GM19025 (cell line): ENCODE measurements at regions not wholly inside any gene's neighbourhood (a gene's known extent, or its start where the extent isn't known, plus 50 kb on each side); places are given as distances from the start of the nearest gene placed in this dataset.
"Not testable (repeated sequence)": the region's sequence is repeated elsewhere in the genome, so short reads cannot be mapped to it uniquely, and the experiment has no call there.

Experiments
- ATAC-seq: cut with Tn5 transposase; IDR thresholded peaks from one replicate; pipeline ENCODE4 v1.9.1; 2021; ENCODE audit warnings: mild to moderate bottlenecking, low read depth, moderate library complexity; ENCODE audit not compliant: unreplicated experiment

DNA sequence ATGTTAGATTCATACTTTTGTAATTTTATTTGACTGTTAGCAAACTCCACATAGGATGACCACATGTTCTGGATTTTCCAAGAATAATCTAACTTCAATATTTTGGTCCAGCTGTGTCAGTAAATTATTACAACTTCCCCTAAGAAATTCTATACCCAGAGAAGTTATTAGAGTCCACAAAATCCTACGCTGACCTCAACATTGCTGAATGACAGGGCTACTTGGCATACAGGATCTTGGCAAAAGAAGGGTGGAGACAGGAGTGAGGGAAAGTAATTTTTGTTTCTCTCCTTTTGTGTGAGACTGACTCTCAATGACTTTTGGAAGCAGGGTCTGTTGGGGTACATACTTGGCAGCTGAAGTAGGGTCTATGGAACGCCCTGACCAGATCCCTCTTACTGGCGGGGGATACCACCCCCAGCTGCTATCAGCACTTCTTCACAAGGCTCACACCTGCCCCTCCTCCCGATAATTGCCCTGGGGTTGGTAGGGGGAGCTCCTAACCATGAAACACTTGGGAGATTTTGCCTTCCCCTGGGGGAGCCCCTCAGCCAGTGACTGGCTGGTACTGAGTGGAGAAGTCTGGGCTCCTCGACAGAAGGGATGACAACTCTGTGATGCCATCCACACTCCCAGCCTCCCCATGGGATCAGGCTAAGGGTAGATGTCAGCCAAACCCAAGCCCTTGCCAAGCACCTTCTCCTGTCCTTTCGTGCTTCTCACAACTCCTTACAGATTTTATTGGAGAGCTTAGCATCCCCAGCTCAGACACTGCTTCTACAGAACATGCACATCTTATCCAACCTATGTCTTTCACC lies 110.6 kb upstream of the FHL2 start:
- no peak for ATAC-seq

DNA sequence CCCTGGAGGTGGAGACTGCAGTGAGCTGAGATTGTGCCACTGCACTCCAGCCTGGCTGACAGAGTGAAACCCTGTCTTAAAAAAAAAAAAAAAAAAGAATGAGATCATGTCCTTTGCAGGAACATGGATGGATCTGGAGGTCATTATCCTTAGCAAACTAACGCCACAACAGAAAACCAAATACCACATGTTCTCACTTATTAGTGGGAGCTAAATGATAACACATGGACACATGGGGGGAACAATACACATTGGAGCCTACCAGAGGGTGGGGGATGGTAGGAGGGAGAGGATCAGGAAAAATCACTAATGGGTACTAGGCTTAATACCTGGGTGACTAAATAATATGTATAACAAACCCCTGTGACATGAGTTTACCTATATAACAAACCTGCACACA lies 108.0 kb upstream of the FHL2 start:
- not testable (repeated sequence) for ATAC-seq

DNA sequence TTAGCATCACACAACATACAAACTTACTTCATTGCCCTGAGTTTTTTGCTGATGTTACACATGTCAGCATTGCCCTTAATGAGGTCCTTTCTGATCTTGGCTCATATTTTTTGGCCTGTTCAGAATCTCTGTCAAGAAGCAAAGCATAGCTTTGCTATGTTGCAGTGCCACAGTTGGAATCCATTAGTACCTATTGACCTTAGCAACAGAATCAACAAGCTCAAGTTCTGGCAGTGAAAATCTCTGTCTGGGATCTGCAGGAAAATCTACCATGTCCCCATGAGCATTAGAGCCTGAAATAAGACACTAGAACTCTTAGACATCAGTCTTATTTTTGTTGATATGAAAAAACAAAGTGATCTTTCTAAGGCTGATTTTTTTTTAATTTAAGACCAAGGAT lies 105.6 kb upstream of the FHL2 start:
- no peak for ATAC-seq

DNA sequence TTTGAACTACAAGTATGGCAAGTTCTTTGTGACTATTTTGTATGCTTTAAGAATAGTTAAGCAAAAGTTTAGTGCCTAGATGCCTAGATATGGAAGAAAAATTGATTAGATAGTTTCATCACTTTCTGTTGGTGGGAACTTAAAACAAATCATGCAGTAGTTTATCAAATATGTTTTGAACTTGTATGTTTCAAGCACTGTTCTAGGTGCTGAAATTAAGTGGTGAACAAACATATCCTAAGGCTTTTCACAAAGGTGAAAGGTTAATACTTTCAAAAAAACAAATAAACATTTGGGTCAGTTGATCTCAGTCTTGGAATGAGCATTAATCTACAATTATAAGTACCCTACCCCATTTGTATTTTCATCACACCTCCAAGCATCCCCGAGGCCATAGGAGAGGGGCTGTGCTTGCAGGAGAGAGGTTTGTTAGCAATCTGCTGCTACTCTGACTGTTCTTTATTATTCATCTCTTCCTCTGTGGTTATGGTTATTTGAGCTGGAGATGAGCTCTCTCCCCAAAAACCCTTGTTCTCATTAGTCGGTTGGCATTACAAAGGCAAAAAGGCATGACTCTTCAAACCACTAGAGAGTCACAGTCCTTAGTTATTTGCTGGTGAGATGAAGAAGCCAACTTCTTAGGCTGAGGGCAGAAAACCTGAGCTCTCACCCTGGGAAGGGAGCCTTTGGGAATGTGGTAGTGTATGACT lies 103.9 kb upstream of the FHL2 start:
- no peak for ATAC-seq

DNA sequence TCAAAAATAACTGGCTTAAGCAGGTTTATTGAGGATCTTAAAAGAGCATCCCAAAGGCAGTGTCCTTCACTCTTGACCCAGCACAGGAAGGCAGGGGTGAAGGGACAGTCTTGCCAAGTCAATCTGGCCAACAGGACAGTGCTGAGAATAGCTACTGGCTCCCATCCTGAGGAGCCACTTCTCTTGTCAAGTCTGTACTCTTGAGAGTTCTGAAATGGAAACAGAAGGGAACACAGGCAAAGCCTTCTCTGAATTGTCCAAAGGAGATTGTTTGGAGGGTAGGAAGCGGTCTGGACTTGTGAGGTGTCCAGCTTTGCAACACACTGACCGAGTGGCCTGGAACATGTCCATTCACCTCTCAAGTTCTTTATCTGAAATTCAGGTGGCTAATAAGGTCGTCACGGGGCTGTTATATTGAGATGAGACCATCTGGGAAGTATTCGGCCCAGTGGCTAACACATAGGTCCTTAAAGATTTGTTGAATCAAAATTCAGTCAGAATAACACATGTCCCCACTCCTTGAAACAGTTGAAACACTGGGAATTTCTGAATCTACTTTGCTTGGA lies 99.5 kb upstream of the FHL2 start:
- ATAC-seq: no peak

DNA sequence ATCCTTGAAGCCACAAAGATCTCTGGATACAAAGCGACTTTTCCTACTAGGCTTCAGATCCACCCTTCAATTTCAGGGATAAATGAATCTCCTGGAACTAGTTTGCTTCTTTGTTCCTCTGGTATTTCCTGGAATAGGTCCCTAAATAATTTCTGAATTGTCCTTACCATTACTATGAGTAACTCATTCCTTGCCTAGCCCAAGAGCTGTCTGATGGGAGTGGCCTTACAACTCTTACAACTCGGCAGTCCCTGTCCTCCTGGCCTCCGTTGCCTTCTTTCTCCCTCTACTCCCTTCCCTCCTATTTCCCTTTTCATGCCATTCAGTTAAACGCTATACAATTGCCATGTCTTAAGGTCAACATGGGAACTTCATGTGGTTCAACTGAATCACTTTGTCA lies 98.2 kb upstream of the FHL2 start:
- no peak for ATAC-seq

DNA sequence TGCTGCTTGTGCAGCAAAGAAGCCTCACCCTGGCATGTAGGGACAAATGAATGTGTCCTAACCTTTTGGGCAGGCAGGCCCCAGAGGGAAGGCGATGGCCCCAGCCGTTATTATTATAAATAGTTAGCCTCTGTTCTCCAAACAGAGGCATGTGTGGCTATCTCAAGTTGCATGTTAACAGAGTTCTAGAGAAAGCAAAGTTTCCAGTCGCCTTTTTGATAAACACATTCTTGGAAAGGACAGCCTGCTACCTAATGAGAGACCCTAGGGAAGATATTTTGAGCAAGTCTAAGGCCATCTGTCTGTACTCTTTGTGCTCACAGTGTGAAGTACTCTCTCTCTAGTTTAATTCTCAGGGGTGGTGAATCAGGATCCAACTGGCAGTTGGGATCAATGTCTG lies 97.4 kb upstream of the FHL2 start:
- ATAC-seq: no peak

DNA sequence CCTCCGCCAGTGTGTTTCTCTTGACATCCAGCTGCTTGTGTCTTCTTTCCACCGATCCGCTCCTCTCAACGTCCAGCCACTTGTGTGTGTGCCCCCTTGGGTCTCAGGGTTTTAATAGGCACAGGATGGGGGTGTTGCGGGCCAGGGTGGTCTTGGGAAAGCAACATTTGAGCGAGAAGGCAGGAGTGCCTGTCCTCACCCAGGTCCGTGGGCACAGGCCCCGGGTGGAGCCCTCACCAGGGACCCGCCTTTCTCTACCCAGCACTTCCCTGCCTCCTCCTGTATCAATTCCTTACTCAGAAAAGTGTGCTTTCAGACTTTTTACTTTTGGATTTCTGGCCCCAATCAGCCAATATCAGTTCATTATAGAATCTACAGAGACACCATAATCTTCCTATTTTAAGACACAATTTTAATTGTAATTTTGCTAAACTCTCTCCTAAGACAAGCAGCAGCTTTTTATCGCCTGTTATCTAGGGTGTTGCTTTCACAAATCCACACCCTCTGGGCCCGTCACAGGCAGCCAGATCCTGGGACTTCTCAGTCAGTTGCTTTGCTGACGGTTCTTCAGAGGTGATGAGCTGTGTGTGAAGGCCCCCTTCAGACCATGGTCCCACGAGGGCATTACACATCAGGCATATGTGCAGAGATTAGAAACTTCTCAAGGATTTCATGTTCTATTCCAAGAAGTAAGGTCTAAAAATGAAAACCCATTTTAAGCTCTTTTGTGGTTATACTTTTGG lies 96.0 kb upstream of the FHL2 start:
- ATAC-seq: no peak

DNA sequence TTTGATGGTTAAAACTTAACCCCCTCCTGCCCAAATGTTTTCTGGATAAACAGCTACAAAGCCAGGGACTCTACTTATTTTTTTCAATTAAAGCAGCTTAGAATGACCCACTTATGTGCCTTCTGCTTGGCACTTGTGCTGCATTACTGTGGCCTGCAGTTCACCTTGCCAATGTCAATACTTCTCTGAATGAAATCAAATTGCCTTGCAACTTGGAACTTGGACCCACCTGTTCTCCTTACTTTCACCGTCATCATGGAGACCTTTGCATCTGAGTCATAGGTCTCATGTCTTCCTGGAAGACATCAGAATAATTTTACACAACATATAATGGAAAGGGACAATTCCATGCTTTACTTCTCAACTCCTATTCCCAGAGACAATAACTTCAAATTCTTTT lies 92.1 kb upstream of the FHL2 start:
- ATAC-seq: no peak

DNA sequence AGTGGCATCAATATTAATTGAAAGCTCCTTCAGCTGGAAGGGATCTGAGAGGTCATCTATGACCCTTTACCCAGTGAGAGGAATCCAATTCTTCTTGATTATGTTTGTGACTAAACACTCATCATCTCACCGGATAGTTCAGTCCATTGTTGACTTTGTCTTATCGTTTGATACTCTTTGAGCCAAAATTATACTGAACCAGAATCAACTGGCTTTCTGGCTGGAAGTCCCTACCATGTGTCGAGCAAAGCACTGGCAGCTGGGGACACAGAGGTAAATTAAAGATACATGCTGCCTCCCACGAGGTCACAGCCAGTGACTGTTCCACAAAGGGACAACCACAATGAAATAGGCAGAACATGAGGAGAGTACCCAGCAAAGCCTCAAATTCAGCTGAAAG lies 91.4 kb upstream of the FHL2 start:
- no peak for ATAC-seq

DNA sequence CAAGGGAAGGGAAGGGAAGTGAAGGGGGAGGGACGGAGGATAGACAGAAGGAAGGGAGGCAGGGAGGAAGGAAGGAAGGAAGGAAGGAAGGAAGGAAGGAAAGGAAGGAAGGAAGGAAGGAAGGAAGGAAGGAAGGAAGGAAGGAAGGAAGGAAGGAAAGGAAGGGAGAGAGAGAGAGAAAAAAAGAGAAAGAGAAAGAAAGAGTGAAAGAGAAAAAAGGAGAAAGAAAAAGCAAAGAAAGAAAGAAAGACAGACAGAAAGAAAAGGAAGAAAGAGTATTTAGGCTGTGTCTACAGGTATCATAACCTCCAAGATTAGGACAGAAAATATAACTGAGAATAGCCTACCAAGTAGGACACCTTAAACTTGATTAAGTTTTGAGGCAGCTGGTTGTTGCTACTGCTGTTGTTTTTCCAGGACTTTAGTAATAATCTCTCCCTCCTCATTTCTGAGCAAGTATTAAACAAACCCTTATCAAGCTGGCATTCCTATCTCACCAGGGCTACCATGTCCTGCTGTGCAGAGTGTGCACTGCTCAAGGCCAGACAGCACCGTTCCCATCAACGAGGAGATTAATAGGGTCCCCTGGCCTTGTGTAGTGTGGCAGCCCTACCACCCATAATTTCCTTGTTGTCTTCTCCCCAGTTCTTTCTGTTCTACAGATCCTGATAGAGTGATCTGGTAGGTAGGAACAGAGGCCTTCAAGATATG lies 90.5 kb upstream of the FHL2 start:
- no peak for ATAC-seq

DNA sequence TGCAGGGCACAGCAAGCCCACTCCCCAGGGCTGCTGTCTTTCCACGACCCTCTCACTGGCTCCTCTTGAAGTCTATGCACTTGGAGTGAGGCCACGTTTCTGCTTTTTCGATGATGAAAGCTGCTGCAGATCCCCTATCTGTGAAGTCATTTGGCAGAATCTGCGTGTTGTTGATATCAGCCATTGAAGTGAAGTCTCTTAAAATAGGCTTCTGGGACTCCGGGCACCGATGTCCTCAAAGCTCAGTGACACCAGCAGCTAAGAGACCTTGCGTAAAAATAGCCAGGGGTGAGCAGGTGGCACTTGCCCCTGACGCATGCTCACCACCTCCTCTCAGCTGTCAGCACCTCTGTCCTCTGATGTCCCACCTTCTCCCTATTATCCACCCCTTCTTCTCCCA lies 89.4 kb upstream of the FHL2 start:
- no peak for ATAC-seq

DNA sequence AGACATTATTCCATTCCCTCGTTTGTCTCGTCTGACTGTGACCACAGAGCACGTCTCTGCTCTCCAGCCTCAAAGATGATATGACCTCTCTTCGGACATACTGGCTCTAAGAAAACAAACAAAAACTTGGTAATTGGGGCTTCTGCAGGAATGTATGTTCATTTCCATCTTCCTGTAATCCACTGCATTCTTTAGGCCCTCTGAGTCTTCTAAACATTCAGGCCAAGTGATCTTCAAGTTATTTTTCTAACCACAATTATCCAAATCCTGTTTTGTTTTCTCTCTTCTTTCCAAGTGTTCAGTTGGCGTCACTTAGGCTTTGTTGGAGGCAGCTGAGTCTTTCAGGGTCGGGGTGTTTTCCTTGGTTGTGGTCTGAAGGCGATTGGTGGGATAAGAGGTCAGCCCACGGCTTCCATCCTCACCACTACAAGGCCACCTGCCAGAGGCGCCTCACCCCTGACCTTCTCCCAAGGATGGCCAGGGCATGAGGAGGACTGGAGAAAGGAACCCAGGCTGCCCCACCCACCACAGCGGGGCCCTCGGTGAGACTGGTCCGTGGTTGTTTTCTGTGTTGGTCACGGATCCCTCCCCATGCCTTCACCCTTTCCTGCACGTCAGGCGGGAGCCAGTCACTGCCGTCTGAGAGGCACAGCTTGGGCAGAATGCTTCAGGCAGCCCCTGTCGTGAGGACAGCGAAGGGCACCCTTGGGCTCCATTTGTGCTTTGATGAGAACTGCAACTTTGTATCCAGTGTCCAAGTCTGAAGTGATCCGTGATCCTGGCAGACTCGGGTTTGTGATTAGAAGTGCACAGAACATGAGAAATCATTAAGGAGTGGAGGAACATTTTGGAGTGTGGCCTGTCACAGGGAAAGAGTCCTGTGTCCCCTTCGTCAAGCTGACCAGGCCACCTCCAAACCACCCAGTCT lies 88.6 kb upstream of the FHL2 start:
- ATAC-seq: no peak

DNA sequence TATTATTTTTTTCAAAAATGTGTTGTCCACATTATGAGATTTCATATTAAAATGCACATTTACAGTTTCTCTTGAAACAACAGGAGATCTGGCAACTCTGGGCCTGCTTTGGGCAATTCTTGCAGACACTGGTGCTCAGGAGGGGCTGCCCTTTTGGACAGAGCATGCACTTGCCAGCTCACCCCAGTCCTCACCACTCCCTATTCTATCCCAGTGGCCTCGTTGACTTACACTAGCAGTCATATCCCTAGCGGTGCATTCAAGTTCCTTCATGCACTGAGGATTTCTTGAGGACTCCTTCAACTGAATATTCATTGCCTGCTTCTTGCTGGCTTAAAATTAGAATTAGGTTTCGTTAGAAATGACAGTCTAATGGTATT lies 87.9 kb upstream of the FHL2 start:
- ATAC-seq: no peak

DNA sequence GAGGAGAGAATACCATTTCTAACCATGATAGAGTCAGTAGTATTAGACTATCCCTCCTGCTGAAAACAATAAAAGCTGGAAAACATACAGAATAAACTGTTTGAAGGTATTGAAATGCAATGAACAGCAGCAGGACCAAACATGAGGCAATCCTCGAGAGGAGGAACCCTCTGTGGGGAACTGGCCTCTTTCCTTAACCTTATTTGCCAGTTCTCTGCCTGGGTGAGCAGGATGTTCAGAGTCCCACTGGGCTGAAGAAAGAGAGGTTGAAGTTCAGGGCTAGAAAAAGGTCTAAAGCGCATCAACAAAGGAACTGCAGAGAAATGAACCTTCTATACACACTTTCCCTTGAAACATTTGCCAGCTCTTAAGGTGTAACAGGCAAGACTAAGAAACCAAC lies 79.8 kb upstream of the FHL2 start:
- ATAC-seq: no peak

DNA sequence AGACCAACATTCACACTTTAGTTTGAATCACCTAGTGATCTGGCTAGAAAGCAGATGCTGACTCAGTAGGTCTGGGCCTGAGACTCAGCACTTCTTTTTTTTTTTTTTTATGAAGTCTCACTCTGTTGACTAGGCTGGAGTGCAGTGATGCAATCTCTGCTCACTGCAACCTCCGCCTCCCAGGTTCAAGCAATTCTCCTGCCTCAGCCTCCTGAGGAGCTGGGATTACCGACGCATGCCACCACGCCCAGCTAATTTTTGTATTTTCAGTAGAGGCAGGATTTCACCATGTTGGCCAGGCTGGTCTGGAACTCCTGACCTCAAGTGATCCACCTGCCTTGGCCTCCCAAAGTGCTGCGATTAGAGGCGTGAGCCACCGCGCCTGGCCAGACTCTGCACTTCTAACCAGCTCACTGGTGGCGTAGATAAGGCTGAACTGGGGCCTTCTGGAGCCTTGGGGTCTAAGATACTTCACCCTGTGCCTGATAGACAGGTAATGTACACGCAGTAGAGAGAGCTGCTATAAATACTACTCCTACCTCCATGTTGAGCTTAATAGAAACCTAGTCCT lies 78.3 kb upstream of the FHL2 start:
- ATAC-seq: not testable (repeated sequence)

DNA sequence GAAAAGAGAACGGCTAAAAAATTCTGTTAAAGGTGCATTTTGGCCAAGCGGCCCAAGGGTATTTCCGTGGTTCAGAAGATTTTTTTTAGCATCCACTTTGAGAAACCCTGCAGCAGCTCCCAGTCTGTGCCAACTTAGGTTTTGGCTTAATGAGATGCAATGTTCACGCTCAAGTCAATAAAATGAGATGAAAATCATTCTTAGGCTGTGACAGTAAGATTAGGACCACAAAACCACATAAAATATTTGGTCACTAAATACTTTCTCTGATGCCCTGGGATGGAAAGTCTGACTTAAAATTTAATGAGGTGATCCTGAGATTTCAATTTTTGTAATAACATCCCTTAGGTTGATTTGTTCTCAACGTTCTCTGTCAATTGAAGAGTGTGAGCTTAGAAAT lies 74.2 kb upstream of the FHL2 start:
- ATAC-seq: no peak

DNA sequence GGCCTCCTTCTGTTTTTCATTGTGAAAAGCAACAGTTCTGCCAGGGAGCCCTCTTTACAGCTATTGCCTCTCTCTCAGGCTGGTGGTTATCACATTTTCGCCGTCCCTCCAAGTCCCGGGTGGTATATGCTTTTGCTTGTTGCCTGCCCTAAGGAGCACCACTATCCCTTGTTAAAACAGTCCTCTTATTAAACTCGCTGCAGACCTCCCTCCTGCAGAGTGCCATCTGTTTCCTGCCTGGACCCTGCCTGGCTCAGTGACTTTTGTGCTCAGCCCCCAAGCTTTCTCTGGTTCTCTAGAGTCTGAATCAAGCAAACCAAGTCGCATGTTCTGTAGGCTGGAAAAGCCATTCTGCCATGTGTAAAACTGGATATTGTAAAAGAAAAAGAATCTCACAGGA lies 72.1 kb upstream of the FHL2 start:
- no peak for ATAC-seq

DNA sequence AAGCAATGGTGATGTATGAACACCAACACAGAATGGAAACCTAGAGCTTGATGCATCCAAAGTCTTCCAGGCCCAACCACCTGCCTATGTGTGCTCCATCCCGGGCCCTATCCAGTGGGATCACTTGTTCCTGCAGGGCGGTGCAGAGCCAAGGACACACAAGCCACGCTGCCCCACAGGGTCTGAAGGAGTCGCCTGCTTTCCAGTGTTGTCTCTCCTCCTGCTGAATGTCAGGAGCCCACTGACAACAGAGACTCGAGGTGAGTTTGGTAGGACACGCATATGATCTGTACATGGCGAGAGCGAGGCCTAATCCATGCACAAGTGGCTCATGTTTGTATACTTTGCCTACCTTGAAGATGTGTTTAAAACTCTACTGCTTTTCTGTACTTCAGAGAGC lies 70.9 kb upstream of the FHL2 start:
- no peak for ATAC-seq
